GM23338 (cell line): ENCODE measurements at regions not wholly inside any gene's neighbourhood (a gene's known extent, or its start where the extent isn't known, plus 50 kb on each side); places are given as distances from the start of the nearest gene placed in this dataset.

Source experiments
- ATAC-seq: fragments of 200-7000 bp; cut with Tn5 transposase; 3 replicates; pipeline ENCODE4 v1.9.1; 2020
- DNase-seq: peaks from one replicate; pipeline ENCODE4 v3.0.0-alpha.2; 2015; ENCODE audit warnings: low spot score
- H2AFZ ChIP-seq: fragments of 200-600 bp; sonication (generic); 2 replicates; pipeline ENCODE4 v1.8.0; 2016; ENCODE audit warnings: antibody characterized with exemption, mild to moderate bottlenecking, moderate library complexity
- H3F3A ChIP-seq: fragments of 200-600 bp; sonication (generic); replicated peaks from 2 replicates; pipeline ENCODE4 v1.8.0; 2017; ENCODE audit warnings: antibody characterized with exemption, mixed run types, low read depth
- H3K27ac ChIP-seq: fragments of 200-600 bp; sonication (generic); 2 replicates; pipeline ENCODE4 v1.6.1; 2016; ENCODE audit warnings: low read depth
- H3K27me3 ChIP-seq: fragments of 200-600 bp; sonication (generic); 2 replicates; pipeline ENCODE4 v1.8.0; 2016; ENCODE audit warnings: mild to moderate bottlenecking, mixed run types, moderate library complexity; ENCODE audit not compliant: insufficient read depth
- H3K36me3 ChIP-seq: fragments of 200-600 bp; sonication (generic); 2 replicates; pipeline ENCODE4 v1.8.0; 2016; ENCODE audit warnings: mild to moderate bottlenecking; ENCODE audit not compliant: insufficient read depth
- H3K4me1 ChIP-seq: fragments of 200-600 bp; sonication (generic); 2 replicates; pipeline ENCODE4 v1.8.0; 2016; ENCODE audit warnings: mild to moderate bottlenecking, moderate library complexity; ENCODE audit not compliant: insufficient read depth
- H3K4me2 ChIP-seq: fragments of 200-600 bp; sonication (generic); 2 replicates; pipeline ENCODE4 v1.7.1; 2017; ENCODE audit warnings: mixed run types
- H3K4me3 ChIP-seq: fragments of 200-600 bp; sonication (generic); 2 replicates; pipeline ENCODE4 v1.6.1; 2016; ENCODE audit warnings: mixed run types
- H3K79me2 ChIP-seq: fragments of 200-600 bp; sonication (generic); replicated peaks from 2 replicates; pipeline ENCODE4 v1.8.0; 2017; ENCODE audit warnings: mild to moderate bottlenecking; ENCODE audit not compliant: insufficient read depth
- H3K9me2 ChIP-seq: fragments of 200-600 bp; sonication (generic); 2 replicates; pipeline ENCODE4 v1.8.0; 2017; ENCODE audit not compliant: insufficient read depth
- H4K20me1 ChIP-seq: fragments of 200-600 bp; sonication (generic); replicated peaks from 2 replicates; pipeline ENCODE4 v1.8.0; 2017; ENCODE audit warnings: mild to moderate bottlenecking; ENCODE audit not compliant: insufficient read depth
- H3K27ac Mint-ChIP-seq: 2 replicates; pipeline ENCODE4 v1.8.0; 2020; ENCODE audit warnings: inconsistent platforms, mild to moderate bottlenecking, moderate library complexity, mixed read lengths
- H3K27me3 Mint-ChIP-seq: 3 replicates; pipeline ENCODE4 v1.8.0; 2022; ENCODE audit warnings: low read depth, mild to moderate bottlenecking, moderate library complexity, mixed read lengths, inconsistent platforms; ENCODE audit not compliant: insufficient read depth, poor library complexity
- H3K36me3 Mint-ChIP-seq: 3 replicates; pipeline ENCODE4 v1.8.0; 2021; ENCODE audit warnings: low read depth, mild to moderate bottlenecking, inconsistent platforms, moderate library complexity, mixed read lengths
- H3K4me1 Mint-ChIP-seq: 3 replicates; pipeline ENCODE4 v1.8.0; 2020; ENCODE audit warnings: mild to moderate bottlenecking, inconsistent platforms, mixed read lengths
- H3K4me3 Mint-ChIP-seq: 3 replicates; pipeline ENCODE4 v1.8.0; 2021; ENCODE audit warnings: moderate library complexity, mild to moderate bottlenecking, inconsistent platforms, mixed read lengths
- H3K9me3 Mint-ChIP-seq: 3 replicates; pipeline ENCODE4 v1.8.0; 2020; ENCODE audit warnings: moderate library complexity, mild to moderate bottlenecking, inconsistent platforms, mixed read lengths
- EZH2phosphoT487 ChIP-seq: fragments of 200-600 bp; sonication (generic); IDR thresholded peaks from one replicate; pipeline ENCODE4 v1.8.1; 2018; ENCODE audit warnings: antibody characterized with exemption; ENCODE audit not compliant: unreplicated experiment
- NANOG ChIP-seq: IDR thresholded peaks from 2 replicates; pipeline ENCODE4 v1.6.1; 2016; ENCODE audit warnings: antibody characterized with exemption, borderline replicate concordance
- POLR2AphosphoS5 ChIP-seq: IDR thresholded peaks from 2 replicates; pipeline ENCODE4 v1.6.1; 2016; ENCODE audit warnings: antibody characterized with exemption, low read depth
- STAT1 ChIP-seq: IDR thresholded peaks from one replicate; pipeline ENCODE4 v1.6.1; 2016; ENCODE audit warnings: antibody characterized with exemption; ENCODE audit not compliant: unreplicated experiment
- ZNF114 ChIP-seq: fragments of 250-450 bp; sonication (Bioruptor Pico); IDR thresholded peaks from 2 replicates; pipeline ENCODE4 v1.5.0; 2020; ENCODE audit warnings: mild to moderate bottlenecking, moderate library complexity
- TF ChIP-seq, protein P1 (sequence below), 2 experiments: fragments of 200-600 bp in 1 of 2; sonication (generic) in 1 of 2; conservative IDR thresholded peaks; 2 replicates each; pipeline versions ENCODE4 v1.5.1 to v1.6.1; 2016 to 2017; ENCODE audit warnings: antibody characterized with exemption in 2 of 2, low read depth in 2 of 2, mild to moderate bottlenecking in 2 of 2, moderate library complexity in 1 of 2
- TF ChIP-seq, protein P2 (sequence below): IDR thresholded peaks from one replicate; pipeline ENCODE4 v1.6.1; 2018; ENCODE audit warnings: antibody characterized with exemption; ENCODE audit not compliant: unreplicated experiment
- TF ChIP-seq, protein P3 (sequence below): IDR thresholded peaks from 2 replicates; pipeline ENCODE4 v1.6.1; 2016; ENCODE audit warnings: antibody characterized with exemption

- no peaks in the 10 kb centered on the region for H3F3A ChIP-seq
- no peak for ATAC-seq
Measured at GRCh38 chr1:68796888-68797287, 300.0 kb upstream of the DEPDC1 start.

GRCh38 chr1:68798071-68798470 lies 301.2 kb upstream of the DEPDC1 start:
- Histone ChIP-seq H3K79me2 (no peaks in the 10 kb centered on the region), H3K36me3 (no peaks in the 10 kb centered on the region), H3K4me3 (no peak overlapping the region), H3K27me3 (no peaks in the 10 kb centered on the region), H2AFZ (no peak overlapping the region), H3K9me2 (peaks cover 10% of the 10 kb centered on the region; the same call in 1 of the 2 replicates), H3F3A (no peaks in the 10 kb centered on the region), H3K27ac (no peak overlapping the region), H3K4me1 (no peaks in the 10 kb centered on the region), H4K20me1 (no peaks in the 10 kb centered on the region), H3K4me2 (no peak overlapping the region)
- DNase-seq (no peak), ATAC-seq (no peak)
- Mint-ChIP-seq H3K27ac (no peak overlapping the region), H3K9me3 (no peaks in the 10 kb centered on the region), H3K27me3 (no peaks in the 10 kb centered on the region), H3K4me1 (no peaks in the 10 kb centered on the region), H3K4me3 (no peak overlapping the region), H3K36me3 (no peaks in the 10 kb centered on the region)
- TF ChIP-seq, protein P1, sequence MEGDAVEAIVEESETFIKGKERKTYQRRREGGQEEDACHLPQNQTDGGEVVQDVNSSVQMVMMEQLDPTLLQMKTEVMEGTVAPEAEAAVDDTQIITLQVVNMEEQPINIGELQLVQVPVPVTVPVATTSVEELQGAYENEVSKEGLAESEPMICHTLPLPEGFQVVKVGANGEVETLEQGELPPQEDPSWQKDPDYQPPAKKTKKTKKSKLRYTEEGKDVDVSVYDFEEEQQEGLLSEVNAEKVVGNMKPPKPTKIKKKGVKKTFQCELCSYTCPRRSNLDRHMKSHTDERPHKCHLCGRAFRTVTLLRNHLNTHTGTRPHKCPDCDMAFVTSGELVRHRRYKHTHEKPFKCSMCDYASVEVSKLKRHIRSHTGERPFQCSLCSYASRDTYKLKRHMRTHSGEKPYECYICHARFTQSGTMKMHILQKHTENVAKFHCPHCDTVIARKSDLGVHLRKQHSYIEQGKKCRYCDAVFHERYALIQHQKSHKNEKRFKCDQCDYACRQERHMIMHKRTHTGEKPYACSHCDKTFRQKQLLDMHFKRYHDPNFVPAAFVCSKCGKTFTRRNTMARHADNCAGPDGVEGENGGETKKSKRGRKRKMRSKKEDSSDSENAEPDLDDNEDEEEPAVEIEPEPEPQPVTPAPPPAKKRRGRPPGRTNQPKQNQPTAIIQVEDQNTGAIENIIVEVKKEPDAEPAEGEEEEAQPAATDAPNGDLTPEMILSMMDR (conservative IDR thresholded peaks at IDR 0.05; ENCODE audit: low read depth in 2 of 2), result no peak
- TF ChIP-seq STAT1 (no peak), ZNF114 (CRISPR knock-in tag) (no peak), POLR2AphosphoS5 (no peak)

More at GRCh38 chr1:68796888-68797287, 300.0 kb upstream of the DEPDC1 start:
- Mint-ChIP-seq H3K4me3 (no peak overlapping the region), H3K27ac (no peak overlapping the region), H3K9me3 (no peaks in the 10 kb centered on the region), H3K36me3 (no peaks in the 10 kb centered on the region), H3K4me1 (no peaks in the 10 kb centered on the region), H3K27me3 (no peaks in the 10 kb centered on the region)
- H4K20me1 ChIP-seq, result no peaks in the 10 kb centered on the region
- H3K4me1 ChIP-seq, result no peaks in the 10 kb centered on the region
- H3K27me3 ChIP-seq, result no peaks in the 10 kb centered on the region
- H3K36me3 ChIP-seq, result no peaks in the 10 kb centered on the region
- DNase-seq, result no peak
- TF ChIP-seq, protein P2, sequence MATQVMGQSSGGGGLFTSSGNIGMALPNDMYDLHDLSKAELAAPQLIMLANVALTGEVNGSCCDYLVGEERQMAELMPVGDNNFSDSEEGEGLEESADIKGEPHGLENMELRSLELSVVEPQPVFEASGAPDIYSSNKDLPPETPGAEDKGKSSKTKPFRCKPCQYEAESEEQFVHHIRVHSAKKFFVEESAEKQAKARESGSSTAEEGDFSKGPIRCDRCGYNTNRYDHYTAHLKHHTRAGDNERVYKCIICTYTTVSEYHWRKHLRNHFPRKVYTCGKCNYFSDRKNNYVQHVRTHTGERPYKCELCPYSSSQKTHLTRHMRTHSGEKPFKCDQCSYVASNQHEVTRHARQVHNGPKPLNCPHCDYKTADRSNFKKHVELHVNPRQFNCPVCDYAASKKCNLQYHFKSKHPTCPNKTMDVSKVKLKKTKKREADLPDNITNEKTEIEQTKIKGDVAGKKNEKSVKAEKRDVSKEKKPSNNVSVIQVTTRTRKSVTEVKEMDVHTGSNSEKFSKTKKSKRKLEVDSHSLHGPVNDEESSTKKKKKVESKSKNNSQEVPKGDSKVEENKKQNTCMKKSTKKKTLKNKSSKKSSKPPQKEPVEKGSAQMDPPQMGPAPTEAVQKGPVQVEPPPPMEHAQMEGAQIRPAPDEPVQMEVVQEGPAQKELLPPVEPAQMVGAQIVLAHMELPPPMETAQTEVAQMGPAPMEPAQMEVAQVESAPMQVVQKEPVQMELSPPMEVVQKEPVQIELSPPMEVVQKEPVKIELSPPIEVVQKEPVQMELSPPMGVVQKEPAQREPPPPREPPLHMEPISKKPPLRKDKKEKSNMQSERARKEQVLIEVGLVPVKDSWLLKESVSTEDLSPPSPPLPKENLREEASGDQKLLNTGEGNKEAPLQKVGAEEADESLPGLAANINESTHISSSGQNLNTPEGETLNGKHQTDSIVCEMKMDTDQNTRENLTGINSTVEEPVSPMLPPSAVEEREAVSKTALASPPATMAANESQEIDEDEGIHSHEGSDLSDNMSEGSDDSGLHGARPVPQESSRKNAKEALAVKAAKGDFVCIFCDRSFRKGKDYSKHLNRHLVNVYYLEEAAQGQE, result no peak
- TF ChIP-seq, protein P3, sequence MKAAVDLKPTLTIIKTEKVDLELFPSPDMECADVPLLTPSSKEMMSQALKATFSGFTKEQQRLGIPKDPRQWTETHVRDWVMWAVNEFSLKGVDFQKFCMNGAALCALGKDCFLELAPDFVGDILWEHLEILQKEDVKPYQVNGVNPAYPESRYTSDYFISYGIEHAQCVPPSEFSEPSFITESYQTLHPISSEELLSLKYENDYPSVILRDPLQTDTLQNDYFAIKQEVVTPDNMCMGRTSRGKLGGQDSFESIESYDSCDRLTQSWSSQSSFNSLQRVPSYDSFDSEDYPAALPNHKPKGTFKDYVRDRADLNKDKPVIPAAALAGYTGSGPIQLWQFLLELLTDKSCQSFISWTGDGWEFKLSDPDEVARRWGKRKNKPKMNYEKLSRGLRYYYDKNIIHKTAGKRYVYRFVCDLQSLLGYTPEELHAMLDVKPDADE, result no peak
- TF ChIP-seq EZH2phosphoT487, result no peak
- no peak for TF ChIP-seq NANOG
- peaks cover 8% of the 10 kb centered on the region; the same call in 1 of the 2 replicates for H3K9me2 ChIP-seq
- no peak overlapping the region for H2AFZ ChIP-seq
- H3K4me3 ChIP-seq, result no peak overlapping the region
- H3K79me2 ChIP-seq, result no peaks in the 10 kb centered on the region
- no peak overlapping the region for H3K4me2 ChIP-seq
- no peak overlapping the region for H3K27ac ChIP-seq
